Suppressor macrophage treated with lipopolysaccharide for 1 hour (primary cell): ENCODE measurements at regions not wholly inside any gene's neighbourhood (a gene's known extent, or its start where the extent isn't known, plus 50 kb on each side); places are given as distances from the start of the nearest gene placed in this dataset.
"Not testable (repeated sequence)": the region's sequence is repeated elsewhere in the genome, so short reads cannot be mapped to it uniquely, and the experiment has no call there.

Experiments
- DNase-seq, 3 donors: peaks; one replicate each; pipeline ENCODE4 v3.0.0-alpha.2; 2020 to 2022

DNA sequence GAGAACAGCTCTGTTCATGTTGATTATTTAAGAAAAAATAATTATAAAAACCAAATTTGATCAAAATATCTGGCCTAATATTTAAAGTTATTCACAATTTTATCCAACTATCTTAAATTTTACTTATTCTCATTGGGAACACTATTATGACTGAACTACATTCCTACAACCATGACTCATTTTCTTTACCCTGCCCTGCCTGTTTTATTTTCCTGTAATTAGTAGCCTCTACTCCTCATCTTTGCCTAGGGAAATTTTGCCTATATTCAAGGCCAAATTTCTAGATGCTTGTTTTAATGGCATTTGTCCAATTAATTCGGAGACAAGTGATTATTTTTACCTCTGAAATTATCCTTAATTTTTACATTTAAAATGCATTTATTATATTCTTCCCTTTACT, 289.7 kb upstream of the TMEM229A start:
- no peak for DNase-seq

DNA sequence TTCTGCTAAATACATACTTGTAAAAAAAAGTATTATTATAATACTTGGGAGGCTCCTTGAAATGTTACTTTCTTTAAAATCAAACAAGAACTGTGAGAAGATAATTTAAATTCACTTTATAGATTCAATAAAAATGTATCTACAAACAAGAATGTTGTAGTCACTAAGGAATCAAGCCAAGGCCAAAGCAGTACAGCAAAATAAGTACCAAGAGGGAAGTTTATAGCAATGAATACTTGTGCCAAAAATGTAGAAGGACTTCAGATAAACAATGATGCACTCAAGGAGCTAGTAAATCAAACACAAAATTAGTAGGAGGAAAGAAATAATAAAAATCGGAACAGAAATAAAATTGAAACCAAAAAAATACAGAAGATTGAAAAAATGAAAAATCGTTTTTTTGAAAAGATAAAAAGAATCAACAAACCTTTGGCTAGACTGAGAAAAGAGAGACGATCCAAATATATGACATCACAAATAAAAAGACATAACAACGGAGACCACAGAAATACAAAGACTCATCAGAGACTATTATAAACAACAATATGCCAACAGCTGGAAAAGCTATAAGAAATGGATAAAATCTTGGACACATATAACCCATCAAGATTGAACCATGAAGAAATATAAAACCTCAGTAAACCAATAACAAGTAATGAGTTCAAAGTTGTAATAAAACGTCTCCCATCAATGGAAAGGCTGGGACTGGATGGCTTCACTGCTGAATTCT, 286.0 kb upstream of the TMEM229A start:
- DNase-seq = no peak

DNA sequence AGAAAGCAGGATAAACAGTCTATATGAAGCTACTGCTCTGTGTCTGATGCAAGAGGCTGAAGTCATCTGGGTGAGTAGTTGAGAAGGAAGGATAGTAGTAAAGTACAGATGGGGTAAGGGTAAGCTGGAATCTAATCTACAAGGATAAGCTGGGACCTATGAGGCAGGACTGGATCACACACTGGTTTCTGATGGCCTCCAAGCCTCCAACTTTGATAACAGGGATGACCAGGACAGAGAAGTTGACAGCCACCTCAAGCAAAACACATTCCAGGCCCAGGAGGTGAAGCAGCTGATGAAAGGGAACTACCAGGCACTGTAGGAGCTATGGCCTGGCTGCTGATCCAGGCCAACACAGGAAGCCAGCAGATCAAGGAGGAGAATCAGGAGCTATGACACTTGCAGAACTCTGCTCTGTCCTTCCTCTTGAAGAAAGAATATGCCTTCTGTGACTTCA, 278.1 kb upstream of the TMEM229A start:
- no peak for DNase-seq

DNA sequence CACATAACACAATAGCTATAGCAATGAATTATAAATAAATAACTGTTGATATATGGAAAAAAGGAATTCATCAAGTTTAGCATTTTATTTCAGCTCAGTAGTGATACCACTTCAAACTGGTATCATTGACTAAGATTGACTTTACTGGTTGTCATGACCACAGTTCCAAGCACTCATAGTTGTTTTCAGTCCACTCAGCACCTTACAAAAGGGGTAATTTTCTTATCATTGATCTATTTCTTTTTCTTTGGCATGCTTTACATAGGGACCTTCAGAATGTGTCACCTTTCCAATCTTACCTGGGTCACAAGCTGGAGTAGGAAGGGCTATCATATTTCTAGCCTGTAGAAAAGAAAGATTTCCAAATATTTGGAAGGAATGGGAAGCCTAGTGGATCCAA, 275.5 kb upstream of the TMEM229A start:
- no peak for DNase-seq

DNA sequence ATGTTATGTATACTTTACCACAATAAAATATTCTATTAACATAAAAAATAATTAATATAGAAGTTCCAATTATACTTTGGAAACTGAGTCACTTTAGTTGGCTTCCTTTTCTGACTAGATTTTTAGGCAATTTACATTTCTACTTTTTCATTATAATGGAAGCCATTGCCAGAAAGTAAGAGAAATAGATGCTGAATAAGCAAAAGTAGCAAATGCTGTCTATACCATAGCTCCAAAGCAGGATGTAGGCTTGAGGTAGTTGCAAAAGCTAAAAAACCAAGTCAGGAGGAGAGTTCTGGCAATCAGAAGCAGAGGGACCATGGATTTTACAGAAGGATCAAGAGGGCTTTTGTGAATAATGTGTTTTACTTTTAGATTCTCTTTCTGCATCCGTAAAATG, 262.4 kb upstream of the TMEM229A start:
- DNase-seq = no peak

DNA sequence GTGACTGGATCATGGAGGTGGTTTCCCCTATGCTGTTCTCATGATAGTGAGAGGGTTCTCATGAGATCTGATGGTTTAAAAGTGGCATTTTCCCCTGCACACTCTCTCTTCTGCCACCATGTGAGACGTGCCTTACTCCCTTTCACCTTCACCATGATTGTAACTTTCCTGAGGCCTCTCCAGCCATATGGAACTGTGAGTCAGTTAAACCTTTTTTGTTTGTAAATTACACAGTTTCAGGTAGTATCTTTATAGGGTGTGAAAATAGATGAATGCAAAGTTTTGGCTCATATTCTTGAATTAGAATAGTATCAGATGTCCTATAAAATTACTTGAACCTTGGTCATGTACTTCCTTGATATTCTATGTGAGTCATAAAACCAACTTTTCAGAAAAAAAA, 252.1 kb upstream of the TMEM229A start:
- DNase-seq = no peak

DNA sequence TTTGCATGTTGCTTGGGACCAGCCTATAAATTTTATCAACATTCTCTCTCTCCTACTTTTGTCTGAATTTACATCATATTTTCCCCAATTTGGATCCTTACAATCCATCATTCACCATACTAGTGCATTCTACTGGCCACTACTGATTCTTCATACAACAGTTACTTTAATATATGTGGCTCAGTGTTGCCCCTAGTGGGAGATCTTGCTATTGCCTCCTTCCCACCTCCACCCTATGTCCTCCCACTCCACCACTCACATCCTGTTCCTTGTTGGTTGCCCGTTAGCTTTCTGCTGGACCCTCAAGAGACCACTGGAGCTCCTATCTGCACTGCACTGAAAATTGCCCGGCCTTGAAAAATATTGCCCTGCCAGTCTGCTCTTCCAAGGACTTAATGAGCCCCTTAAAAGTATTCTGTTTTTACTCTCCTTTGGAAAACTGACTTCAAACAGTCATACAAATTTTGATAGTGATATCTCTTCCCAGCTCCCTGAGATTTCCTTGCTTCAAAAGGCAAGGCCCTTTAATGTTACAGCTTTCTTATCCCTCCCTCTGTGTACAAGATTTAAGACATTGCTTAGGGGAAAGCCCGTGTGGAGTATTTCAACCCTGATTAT, 243.2 kb upstream of the TMEM229A start:
- DNase-seq = peak in 2 of 3 donors; percentile 3 to 5

DNA sequence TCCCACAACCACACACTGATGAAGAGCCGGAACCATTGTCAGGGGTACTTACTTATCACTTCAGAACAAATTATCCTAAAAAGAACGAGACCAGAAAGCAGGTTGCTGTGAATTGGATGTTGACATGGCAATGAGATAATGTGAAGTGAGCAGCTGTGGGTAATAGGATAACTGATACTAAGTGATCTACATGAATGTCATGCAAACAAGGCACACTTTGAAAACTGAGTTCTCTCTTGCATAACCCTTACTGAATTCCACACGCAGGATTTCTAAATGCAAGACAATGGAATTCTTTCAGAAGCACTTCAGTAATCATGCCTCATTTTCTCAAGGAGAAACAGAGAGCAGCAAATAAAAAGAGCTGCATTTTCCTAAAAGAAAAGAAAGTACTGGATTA, 242.5 kb upstream of the TMEM229A start:
- DNase-seq = no peak

DNA sequence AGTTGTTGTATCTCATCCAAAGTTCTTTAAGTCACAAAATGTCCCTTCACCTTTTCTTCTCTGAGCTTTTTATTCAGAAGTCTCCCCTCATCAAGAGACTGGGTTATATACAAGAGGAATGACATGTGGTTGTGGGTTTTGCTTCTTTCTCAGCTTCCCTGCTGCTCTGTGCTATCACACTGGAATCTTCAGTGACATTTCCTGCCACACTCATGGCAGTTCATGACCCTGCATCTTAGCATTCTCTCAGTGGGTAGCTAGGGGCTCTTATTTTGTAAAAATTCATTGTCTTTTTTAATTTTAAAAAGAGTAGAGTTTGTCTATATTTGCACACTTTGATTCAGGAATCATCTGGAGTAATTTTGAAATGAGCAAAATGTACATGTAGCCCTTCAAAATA, 236.9 kb upstream of the TMEM229A start:
- DNase-seq = no peak

DNA sequence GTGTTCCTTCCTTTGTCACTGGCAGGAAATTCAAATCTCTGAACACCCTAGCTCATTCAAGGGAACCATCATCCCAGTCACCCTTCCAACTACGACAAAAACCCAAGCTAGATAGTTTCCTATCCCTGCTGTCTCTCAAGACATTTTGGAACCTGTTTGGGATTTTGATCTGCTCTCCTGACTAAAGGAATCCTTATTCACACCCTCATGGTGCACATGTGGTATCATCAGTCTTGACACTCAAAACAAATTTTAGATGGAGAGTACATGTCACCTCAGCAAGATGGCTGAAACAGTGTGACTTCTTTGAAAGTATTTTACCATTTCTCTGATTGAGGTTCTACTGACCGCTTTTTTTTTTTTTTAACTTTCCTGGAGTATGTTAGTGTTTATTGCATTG, 234.3 kb upstream of the TMEM229A start:
- DNase-seq = no peak

DNA sequence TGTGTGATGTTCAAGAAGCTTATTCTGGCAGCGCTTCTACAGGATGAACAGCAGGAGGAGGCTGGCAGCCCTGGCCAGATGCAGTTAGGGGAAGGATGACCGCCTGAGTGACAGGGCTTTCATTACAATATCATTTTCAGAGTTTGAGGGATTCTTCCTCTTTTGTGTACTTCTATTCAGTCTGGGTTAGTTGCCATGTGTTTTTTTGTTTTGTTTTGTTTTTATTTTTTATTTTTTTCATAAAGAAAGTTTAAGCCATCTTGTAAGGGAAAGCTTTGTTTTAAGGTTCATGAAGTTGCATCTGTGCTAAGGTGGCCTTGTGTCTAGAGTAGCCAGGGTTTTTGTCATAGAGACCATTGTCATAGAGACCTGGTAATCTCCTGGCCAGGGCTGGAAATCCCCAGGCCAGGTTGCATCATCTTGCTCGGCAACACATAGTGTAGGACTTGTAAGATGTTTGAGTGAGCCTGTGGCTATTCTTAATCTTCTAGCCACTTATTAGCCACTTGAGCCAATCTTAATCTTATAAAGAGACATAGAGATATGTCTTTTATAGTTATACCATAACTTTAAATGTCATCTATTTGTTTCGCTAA, 230.5 kb upstream of the TMEM229A start:
- peak in 1 of 3 donors; percentile 2 for DNase-seq

DNA sequence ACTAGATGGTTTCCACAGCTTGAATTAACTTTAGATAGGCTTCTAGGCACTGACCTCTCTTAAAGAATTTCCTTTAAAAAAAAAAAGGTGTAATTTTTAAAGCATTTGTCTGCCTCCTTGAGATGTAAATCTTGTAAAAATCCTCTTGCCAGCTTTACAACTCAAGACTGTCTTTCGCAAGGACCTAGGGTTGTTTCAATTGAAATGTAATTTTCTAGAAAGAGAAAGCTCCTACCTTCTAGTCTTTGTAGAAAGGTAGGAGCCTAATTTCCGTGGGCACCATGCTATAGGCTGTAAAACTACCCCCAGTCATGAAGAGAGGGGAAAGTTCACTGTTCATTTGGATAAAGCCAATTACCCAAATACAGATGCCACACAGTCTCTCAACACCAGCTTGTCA, 228.8 kb upstream of the TMEM229A start:
- DNase-seq = no peak

DNA sequence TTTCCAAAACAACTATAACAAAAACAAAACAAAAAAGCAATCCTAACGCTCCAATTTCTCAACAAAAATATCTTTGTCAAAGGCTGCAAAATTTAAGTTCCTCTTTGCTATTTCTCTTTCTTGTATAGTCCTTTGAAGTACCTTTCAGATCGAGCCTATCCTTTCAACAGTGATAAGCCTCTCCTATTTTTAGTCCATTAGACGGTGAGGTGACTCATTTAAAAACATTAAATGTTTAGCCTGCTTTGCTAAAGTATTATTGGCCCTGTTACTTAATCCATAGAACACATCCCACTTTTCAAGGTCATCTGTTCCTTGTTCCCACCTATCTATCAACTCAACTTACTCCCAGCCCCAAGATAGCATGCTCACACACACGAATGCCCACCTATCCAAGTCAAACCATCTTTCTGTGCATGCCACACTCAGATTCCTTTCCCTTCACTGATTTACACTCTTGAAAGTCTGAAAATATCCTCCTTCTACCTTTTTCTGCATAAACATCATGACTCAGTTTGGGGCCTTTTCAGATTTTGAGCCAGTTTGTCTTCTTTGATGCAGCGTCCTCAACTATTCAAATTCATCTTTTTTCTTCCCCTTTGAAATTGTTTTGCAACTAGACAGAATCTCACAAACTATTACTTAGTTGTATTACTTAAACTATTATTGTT, 224.9 kb upstream of the TMEM229A start:
- DNase-seq = no peak

DNA sequence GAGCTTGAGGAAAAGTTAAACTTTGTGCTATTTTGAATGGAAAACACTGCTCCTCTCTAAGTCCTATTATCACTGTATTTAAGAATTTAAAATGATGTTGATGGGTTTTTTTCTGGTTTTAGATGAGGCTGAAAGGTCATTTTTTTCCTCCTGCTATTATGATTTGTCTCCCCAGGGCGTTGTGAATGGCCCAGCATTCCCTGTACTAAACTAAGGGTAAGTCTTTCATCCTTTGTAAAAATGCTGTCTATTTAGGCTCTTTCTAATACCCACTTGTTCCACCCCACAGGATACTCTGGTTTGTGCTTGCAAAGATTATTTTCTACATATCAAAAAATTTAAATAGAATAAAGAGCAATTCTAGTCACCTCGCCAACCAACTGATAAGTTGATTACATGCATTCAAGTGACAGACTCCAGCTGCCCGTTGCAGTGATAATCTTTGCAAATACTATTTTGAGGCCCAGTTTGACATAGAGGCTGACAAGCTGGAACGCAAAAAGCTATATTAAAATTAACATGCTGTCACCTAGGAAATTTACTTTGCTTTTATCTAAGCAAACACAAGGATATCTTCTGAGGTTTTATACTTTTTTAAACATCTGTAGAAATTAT, 222.3 kb upstream of the TMEM229A start:
- DNase-seq = no peak

DNA sequence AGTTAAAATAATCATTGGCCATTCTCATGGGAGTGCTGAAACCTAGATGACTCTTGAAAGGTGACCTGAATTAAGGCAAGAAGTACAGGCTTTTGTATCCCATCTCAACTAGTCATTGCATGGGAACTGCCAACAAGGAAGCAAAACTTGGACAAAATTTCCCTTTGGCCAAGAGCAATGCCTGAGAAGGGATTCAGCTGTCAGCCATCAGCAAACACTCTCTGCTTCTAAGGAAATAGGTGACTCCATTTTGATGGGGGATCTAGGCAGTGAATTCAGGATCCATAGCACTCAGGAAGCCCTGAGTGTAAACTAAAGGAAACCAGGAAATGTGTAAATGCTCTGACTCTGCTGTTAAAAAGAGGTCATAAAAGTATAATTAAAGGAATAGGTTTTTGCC, 221.5 kb upstream of the TMEM229A start:
- DNase-seq = no peak

DNA sequence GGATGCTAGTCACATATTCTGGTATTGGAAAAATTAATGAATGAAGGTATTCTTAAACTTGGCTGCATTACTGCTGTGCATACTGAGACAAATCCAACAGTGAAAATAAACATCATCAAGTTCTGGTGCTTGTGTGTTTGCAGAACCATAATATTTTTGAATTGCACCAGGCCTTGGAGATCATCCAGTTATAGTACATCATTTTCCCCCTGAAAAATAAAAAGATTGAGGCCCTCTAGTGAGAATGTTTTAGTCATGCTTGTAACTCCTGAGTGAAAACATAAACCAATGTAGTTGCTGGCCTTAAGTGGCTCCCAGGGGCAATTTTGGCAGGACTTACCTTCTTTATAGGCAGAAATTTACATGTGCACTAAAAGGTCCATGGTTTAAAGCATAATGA, 218.8 kb upstream of the TMEM229A start:
- DNase-seq = no peak

DNA sequence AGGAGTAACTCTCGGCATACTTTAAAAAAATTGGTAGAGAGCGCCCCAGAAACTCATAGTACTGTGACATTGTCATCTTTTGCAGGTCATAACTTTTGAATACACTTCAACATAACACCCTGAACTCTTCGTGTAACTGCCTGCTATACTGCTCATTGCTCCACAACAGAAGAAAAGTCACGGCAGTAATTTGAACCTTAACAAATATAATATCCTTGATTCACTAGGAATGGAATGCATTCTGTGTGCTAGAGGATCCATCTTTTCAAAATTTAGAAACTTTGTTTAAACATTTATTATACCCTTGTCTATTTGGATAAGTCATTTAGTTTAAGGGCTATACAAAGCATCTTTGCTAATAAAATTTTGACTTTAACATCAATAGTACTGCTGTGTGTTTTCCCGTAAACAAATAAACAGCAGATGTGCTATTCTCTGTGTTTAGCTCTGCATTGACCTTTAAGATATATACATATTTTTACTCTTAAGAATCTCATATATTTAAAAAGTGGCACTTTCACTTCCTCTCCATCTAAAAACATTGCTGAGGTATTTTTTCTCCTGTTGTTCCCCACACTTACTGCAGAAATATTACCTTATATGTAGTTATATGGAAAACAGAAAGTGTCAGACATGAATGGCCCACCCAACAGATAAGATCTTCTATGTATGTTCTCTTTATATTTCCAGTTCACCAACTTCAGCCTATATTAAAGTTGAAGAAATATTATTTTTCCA, 217.6 kb upstream of the TMEM229A start:
- DNase-seq = no peak

DNA sequence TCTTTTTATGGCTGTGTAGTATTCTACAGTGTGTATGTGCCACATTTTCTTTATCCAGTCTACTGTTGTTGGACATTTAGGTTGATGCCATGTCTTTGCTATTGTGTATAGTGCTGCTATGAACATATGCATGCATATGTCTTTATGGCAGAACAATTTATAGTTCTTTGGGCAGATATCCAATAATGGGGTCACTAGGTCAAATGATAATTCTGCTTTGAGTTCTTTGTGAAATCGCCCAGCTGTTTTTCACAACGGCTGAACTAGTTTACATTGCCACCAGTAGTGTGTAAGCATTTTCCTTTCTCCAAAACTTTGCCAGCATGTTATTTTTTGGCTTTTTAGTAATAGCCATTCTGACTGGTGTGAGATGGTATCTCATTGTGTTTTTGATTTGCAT, 214.8 kb upstream of the TMEM229A start:
- DNase-seq = no peak

DNA sequence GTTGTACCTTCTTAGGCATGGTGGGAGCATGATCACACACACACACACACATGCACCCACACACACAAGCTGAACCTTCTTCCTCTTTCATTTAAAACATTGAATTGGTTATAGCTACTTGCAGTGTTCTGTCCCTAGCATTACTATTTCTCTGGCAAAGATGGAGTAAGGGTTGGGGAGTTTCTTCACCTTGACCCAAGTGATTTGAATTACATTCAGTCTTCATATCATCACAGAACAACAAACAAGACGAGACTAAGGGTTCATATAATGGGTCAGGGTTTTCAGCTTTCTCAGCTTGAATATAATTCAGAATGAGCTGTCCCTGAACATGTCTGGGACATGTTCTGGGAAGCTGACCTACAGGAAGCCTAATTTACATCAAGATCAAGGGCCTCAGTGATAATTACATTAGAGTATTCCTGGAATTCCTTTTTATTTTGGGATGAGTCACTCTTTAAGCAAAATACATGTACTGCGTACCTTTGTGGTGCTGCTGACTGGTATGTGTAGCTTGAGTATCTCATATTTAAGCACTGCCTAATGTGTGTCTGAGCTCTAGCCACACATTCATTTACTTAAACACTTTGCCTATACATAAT, 213.5 kb upstream of the TMEM229A start:
- no peak for DNase-seq

DNA sequence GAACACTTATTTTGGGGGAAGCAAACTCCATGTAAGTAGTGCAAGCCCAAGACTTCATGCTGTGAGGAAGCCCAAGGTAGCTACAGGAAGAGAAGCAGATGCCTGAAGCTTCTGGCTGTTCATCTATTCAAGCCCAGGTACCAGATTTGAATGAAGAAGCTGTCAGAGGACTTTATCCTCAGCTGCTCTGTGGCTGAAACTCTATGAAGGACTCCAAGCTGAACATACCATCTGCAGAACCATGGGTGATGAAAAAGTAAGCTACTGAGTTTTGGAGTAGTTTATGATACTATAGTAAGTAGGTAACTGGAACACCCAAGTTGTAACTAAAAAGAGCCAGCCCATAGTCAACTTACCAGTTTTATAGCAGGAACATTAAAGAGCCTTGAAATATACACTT, 211.6 kb upstream of the TMEM229A start:
- not testable (repeated sequence) for DNase-seq

DNA sequence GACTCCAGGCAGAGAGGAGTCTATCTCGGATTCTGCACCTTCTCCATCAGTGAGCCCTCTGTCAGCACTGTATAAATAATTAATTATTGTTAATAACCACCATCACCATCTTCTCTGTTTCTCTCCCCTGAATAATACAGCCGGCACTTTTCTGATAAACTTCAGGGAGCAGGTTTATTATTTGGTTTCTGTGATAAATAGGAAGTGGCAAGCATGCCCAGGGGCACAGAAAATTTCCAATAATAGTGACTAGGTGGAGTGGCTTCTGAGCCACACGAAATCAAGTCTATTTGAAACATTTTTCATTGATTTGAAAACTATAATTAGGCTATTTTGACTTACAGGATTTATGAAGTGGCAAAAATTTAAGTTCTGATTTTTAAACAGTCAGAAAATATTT, 186.8 kb upstream of the TMEM229A start:
- DNase-seq = no peak

DNA sequence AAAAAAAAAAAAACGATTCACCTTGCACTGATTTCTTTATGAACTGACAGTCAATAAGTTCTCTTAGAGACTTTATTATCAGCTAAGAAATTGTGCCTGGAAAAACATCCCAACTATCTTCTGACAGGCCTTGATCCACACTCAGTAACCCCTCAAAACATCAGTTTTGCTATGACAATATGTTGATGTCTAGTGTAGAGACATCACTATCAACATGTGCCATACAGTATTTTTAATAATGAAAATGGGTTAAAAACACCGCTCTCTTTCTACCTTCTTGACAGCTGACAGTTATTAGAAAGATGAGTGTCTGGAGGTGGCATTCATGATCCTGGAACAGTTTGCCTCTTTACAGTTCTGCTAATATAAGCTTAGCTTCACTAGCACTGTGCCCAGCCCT, 175.8 kb upstream of the TMEM229A start:
- no peak for DNase-seq
